Hematopoietic multipotent progenitor cell treated with erythropoietin and hydrocortisone succinate and interleukin-3 and kit ligand, for 8 days (in vitro differentiated cells): ENCODE measurements at regions not wholly inside any gene's neighbourhood (a gene's known extent, or its start where the extent isn't known, plus 50 kb on each side); places are given as distances from the start of the nearest gene placed in this dataset.
"Not testable (repeated sequence)": the region's sequence is repeated elsewhere in the genome, so short reads cannot be mapped to it uniquely, and the experiment has no call there.

Experiments
- DNase-seq: peaks from one replicate; pipeline ENCODE4 v3.0.0-alpha.2; 2015

DNA sequence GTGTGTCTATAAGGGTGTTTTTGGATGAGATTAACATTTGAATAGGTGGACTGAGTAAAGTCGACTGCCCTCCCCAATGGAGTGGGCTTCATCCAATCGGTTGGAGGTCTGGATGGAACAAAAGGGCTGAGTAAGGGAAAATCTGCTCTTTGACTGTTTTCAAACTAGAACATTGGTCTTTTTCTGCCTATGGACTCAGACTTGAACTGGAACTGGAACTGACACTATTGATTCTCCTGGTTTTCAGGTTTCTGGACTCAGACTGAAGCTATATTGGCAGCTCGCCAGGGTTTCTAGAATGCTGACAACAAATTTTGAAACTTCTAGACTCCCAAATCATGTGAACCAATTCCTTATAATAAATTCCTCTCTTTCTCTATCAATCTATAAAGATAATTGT is 498.9 kb upstream of the EPHA7 start:
- no peak for DNase-seq

DNA sequence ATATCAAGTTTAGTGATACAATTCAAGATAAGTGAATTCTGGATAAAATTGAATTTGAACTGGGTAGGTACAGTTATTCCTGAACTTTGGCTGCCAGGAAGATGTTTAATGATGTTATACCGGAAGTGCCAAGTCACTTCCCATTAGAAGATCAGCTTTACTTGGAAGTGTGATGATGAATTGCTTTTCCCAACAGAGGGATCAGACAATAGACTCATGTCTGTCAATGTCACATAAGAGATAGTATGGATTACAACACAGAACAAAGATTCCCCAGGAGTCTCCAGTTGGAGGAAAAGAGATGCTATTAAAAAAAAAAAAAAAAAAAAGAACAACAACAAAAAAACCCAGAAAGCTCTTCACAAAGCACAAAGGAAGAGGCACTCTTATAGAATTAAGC is 497.9 kb upstream of the EPHA7 start:
- DNase-seq = no peak

DNA sequence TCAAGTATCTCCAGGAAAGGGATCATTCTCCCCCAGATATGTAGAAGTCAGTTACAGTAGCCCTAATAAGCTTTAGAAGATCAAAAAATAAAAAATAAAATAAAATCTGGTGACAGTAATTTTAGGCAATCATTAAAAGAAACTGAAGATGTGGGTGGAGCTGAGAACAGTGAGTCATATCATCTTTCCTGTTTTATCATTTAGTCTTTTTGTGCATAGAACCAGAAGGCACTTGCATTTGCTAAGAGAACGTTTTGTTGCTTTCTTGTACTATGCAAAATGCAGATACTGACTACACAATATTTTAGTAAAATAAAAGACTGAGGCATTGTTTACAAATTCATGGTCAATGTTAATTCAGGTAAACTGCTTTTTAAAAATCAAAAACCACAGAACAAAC is 497.4 kb upstream of the EPHA7 start:
- no peak for DNase-seq

DNA sequence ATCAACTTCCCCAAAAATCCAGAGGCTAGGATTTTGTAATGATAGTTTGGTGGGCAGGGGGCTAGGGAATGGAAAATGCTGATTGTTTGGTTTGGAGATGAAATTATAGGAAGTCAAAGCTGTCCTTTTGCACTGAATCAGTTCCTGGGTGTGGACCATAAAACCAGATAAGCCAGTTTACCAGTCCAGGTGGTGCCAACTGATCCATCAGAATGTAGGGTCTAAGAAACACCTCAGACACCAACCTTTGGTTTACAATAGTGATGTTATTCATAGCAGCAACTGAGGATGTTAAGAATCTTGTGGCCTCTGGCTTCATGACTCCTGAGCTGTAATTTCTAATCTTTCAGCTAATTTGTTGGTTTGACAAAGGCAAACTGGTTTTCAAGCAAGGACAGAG is 496.6 kb upstream of the EPHA7 start:
- no peak for DNase-seq

DNA sequence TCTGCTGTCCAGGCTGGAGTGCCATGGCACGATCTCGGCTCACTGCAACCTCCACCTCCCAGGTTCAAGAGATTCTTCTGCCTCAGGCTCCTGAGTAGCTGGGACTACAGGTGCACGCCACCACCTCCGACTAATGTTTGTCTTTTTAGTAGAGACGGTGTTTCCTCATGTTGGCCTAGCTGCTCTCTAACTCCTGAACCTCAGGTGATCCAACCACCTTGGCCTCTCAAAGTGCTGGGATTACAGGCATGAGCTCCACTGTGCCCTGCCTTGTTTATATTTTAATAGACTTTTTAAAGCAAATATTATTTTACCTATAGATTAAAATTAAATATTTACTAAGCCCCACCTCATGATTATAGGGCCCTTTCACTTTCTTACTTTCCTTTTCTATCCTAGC is 483.2 kb upstream of the EPHA7 start:
- no peak for DNase-seq

DNA sequence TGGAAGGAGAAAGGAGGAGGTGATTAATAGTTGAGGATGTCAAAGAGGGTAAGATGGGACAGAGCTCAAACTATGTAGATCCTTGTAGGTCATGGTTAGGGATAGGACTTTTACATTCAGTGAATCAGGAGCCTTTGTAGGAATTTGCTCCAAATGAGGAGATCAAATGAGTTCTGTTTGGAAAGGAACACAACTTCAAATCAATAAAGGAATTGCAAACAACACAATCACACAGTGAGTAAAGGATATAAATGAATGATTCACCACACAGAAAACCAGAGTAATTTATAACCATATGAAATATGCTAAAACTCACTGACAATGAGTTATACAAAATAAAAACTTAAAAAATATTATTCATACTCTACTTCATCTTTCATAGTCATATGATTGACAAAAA is 480.8 kb upstream of the EPHA7 start:
- DNase-seq = no peak

DNA sequence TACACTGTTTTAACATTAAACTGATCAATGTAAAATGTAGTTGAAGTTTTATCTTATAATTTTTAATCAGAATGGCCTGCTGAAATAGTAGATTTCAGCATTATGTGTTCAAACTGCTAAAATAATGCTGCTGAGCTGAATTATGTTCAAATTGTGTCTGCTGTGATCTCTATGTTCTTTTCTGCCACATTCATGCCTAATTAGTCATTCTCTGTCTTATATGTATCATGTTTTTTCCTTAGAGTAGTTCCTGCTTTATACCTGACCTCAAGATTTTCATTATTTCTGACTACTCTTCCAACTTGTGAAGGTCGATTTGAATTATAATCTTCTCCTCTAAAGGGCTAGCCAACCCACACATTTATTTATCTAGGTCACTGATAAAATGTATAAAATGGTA is 476.7 kb upstream of the EPHA7 start:
- DNase-seq = no peak

DNA sequence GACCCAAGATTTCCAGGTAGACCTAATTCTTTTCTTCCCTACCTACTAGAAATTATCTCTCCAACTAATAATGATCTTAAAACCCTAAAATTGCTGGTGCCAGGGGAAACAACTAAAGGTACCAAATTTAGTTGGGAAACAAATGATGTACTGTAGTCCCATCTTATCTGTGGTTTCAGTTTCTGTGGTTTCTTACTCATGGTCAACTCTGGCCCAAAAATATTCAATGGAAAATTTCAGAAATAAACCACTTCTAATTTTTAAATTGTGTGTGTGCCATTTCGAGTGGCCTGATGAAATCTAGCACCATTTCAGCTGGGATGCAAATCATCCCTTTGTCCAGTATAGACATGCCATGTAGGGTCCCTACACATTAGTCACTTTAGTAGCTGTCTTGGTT is 475.2 kb upstream of the EPHA7 start:
- no peak for DNase-seq

DNA sequence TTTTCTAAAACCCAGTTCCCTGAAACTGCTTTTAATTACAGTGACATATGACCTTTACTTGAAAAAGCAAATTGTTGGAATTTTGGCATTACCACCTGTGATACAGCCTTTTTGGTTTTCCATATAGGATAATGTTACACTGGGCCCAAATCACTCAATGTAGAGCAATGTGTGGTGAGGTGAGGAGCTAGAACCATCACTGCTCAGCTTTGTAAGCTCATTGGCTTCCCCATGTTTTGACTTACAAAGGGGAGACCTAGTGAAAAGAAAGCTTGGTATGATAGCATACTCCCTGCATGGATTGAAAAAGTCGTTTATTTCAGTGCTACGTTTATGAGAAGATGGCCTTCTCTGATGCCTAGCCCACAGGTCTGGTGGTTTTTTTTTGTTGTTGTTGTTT is 470.4 kb upstream of the EPHA7 start:
- no peak for DNase-seq

DNA sequence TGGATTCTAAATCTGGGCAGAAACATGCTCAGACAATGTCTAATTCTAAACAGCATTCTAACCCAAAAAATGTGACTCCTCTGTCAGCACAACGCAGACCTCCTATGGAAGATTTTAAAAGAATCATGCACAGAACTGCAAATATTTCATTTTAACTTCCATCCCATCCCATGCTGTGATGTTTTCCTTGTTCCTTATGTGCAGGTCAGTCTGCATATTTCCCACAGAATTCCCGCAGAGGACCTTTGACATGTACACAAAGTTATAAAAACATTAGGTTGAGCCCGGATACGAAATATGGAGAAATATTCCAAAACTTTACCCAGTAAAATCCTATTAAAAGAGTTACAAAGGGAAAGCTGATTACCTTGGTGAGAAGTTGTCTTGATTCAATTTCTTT is 467.1 kb upstream of the EPHA7 start:
- no peak for DNase-seq

DNA sequence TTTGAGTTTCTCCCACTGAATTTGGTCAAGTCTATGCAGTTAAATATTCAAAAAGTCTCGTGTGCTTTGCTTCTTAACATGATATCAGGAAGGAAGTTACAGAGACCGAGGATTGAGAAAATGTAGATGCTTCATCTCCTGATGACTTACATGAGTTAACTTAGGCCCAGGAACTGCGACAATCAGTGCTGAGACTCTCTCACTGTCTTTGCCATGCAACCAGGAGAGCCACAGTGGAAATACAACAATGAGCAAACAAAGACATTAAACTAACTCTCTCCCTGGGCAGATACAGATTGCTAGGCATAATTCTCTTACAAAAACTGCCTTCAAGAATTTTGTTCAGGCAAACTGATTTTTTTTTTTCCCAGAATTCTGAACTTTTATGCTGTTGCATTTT is 440.6 kb upstream of the EPHA7 start:
- DNase-seq = no peak

DNA sequence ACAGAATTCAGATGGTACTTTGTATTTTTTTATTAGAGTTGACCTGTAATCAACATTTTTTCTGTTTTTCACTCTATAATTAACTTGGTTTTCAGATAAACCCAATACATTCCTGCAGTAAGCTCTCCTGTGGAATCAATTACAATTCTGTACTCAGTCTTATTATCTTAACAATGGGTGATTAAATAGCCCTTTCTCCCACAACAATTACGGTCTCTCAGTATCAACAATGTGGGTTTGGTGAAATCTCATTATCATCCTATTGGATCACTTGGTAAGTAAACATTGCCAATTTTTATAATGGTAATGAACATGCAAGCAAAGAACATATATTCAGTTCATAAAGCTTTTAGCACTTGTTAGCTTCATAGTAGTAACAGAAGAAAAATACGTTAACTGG is 438.9 kb upstream of the EPHA7 start:
- DNase-seq = no peak

DNA sequence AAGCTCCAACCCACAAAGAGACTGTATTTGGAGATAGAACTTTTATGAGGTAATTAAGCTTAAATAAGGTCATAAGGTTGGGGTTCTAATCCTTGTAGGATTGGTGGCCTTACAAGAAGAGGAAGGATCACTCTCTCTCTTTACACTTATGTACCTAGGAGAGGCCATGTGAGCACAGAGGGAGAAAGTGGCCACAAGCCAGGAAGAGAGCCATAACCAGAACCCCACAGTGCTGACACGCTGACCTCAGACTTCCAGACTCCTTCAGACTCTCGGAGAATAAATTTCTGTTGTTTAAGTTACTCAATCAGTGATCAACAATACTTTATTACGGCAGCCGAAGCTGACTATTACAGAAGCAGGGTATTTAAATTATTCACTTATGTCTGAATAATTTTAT is 430.5 kb upstream of the EPHA7 start:
- DNase-seq = no peak

DNA sequence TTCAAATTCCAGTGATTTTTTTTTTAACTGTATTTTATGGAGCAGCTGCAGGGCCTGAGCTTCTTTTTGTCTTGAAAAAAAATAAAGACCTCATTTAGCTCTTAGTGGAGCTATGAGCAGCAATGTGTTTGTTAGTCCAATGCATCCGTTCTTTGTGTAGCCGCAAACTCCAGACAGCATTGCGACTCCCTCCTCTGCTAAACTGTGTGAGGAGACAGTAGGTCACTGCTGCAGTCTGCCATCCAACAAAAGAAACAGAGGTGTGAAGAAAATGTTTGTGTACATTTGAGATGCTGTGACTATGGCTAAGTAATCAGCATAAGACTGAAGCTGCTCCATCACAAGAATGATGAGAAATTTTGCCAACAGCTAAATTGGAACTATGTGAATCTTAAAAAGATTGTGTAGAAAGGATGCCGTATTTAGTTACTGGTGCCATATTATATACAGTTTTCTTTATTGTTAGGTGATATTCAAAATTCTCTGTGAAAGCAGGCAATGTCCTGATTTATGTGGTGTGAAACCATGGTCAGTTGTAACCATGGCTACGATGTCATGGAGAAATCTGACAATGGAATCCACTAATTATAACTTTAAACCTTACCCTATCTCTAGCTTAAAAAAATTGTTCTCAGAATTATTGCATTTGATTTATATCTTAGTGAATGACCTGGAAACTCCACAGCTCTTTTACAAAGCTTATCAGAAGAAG is 428.8 kb upstream of the EPHA7 start:
- no peak for DNase-seq

DNA sequence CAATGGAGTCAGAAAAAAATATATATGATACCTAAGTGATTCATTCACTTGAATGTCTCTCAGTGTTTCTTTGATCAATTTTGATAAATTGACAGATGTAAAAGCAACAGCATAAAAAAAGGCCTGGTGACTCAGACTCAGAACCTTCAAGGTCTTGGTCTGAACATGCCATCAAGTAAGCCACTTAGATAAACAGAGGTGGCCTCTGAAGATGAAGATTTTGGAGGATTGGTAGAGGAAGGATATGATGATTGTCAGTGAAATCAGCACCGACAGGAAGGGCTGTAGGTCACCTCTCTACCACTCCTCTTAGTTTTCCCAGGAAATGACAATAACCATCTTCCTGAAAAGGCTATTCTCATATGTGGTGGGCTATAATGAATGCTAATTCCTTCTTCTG is 422.8 kb upstream of the EPHA7 start:
- DNase-seq = no peak

DNA sequence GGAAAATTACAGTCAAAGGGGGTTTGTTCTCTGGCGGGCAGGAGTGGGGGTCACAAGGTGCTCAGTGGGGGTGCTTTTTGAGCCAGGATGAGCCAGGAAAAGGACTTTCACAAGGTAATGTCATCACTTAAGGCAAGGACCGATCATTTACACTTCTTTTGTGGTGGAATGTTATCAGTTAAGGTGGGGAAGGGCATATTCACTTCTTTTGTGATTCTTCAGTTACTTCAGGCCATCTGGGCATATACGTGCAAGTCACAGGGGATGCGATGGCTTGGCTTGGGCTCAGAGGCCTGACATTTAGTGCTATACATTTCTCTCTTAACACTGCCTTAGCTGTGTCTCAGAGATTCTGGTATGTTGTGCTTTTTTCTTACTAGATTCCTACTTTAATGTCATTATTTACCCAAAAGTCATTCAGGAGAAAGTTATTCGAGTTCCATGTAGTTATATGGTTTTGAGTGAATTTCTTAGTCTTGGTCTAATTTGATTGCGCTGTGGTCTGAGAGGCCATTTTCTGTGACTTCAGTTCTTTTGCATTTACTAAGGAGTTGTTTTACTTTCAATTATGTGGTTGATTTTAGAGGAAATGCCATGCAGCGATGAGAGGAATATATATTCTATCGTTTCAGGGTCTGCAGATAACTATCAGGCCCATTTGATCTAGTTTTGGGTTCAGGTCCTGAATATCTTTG is 416.2 kb upstream of the EPHA7 start:
- DNase-seq = not testable (repeated sequence)

DNA sequence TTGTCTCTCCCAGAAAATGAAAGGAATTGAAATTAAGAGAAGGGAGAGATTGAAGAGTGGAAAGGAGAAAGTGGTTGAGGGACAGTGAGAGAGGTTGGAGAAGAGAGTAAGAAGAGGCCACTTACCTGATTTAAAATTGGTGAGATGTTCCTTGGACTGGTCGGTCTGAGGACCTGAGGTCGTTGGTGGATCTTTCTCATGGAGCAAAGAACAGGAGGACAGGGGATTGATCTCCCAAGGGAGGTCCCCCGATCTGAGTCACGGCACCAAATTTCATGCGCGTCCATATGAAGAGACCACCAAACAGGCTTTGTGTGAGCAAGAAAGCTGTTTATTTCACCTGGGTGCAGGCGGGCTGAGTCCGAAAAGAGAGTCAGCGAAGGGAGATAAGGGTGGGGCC is 415.7 kb upstream of the EPHA7 start:
- not testable (repeated sequence) for DNase-seq

DNA sequence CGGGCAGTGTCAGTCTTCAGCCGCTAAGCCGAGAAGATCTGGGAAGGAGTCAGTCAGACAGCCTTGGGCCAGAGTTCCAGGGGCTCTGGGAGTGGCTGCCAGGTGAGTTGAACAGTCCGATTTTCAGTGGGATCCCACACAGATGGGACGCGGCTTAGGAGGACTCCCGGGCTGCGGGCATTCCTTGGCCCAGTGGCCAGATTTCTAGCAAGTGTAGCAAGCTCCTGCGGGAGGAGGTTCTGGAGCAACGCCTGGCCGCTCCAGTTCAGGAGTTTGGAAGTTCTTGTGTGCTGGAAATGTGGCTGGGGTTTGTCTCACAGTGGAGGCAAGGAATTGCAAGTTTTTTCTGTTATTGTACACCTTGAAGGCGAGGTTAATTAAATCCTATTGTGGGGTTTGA is 414.0 kb upstream of the EPHA7 start:
- DNase-seq = not testable (repeated sequence)

DNA sequence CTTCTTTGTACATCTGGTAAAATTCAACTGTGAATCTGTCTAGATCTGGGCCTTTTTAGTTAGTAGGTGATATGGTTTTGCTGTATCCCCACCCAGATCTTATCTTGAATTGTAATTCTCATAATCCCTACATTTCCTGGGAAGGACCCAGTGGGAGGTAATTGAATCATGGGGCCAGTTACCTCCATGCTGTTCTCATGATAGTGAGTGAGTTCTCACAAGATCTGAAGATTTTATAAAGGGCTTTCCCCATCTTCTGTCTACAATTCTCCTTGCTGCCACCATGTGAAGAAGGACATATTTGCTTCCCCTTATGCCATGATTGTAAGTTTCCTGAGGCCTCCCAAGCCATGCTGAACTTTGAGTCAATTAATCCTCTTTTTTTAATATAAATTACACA is 410.4 kb upstream of the EPHA7 start:
- not testable (repeated sequence) for DNase-seq

DNA sequence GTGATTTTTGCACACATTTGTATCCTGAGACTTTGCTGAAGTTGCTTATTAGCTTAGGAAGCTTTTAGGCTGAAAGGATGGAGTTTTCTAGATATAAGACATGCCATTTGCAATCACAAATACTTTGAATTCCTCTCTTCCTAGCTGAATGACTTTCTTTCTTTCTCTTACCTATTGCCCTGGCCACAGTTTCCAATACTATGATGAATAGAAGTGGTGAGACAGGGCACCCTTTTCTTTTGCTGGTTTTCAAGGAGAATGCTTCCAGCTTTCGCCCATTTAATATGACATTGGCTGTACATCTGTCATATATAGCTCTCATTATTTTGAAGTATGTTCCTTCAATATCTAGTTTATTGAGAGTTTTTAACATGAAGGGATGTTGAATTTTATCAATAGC is 409.6 kb upstream of the EPHA7 start:
- no peak for DNase-seq

DNA sequence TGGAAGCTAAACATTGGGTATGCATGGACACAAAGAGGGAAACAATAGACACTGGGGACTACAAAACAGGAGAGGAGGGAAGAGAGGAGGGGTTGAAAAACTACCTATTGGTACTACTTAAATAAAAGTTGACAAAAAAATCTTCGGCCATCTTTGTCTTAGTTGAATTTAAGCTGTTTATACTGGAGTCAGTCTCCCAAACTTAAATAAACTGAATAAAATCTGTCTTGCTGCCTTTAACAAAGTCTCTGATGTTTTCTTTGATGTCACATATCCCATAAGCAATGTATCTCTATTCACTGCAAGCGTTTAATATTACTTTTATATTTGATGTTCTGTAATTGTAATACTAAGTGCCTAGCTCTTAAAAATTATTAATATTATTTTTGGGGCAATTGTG is 409.2 kb upstream of the EPHA7 start:
- DNase-seq = no peak

DNA sequence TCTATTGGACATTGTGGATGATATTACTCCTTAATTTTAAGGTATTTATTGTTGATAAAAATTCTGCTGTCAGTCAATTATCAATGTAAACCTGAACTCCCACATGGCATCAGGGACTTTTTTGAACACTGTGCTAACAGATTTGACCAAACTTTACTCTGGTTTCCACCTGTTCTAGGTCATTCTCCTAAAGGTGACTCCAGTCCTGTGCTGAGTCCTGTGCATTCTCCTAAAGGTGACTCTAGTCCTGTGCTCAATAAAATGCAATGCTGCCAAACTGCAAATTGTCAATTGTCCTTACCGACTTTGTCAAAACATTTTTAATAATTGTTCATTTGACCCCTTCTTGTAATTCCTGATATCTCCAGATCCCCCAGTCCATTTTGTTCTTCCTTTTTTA is 408.4 kb upstream of the EPHA7 start:
- no peak for DNase-seq

DNA sequence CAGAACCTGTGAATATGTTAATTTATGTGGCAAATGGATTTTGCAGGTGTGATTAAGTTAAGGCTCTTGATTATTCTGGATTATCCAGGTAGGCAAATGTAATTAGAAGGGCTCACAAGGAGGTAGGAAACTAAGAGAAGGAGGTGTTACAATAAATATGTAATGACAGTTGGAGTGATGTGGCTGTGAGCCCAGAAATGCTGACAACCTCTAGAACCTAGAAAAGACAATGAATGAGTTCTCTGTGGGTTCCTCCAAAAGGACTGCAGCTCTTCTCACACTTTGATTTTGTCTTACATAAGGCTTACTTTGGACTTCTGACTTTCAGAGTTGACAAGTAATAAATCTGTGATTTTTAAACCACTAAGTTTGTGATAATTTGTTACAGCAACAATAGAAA is 406.6 kb upstream of the EPHA7 start:
- DNase-seq = no peak

DNA sequence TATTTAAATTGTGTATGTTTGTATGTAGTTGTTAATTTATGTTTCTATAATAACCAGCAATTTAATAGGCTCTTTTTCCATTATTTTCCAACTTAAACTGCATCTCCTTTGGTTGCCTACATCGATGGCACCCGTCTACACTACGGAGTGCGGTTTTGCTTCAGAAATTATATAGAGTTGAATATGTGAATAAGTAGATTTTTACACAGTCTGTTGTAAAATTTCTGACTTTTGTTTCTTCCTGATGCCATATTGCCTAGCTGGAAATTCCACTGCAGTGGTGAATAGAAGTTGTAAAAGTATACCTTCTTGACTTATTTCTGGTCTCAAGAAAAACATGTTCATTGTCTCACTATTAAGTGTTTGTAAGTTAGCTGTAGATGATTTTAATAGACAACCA is 404.1 kb upstream of the EPHA7 start:
- DNase-seq = no peak
